GM23338 (cell line): ENCODE measurements at regions not wholly inside any gene's neighbourhood (a gene's known extent, or its start where the extent isn't known, plus 50 kb on each side); places are given as distances from the start of the nearest gene placed in this dataset.

ENCODE experiments used
- CREB1 ChIP-seq: fragments of 250-450 bp; sonication (Bioruptor Pico); IDR thresholded peaks from 2 replicates; pipeline ENCODE4 v1.5.0; 2020; ENCODE audit warnings: low read depth, mild to moderate bottlenecking, moderate library complexity
- EZH2 ChIP-seq: fragments of 200-600 bp; sonication (generic); IDR thresholded peaks from one replicate; pipeline ENCODE4 v1.8.0; 2017; ENCODE audit warnings: antibody characterized with exemption, mild to moderate bottlenecking, low read depth; ENCODE audit not compliant: unreplicated experiment
- EZH2phosphoT487 ChIP-seq: fragments of 200-600 bp; sonication (generic); IDR thresholded peaks from one replicate; pipeline ENCODE4 v1.8.1; 2018; ENCODE audit warnings: antibody characterized with exemption; ENCODE audit not compliant: unreplicated experiment
- JUNB ChIP-seq: IDR thresholded peaks from one replicate; pipeline ENCODE4 v1.6.1; 2016; ENCODE audit warnings: antibody characterized with exemption; ENCODE audit not compliant: unreplicated experiment
- REST ChIP-seq: IDR thresholded peaks from one replicate; pipeline ENCODE4 v1.6.1; 2018; ENCODE audit warnings: antibody characterized with exemption; ENCODE audit not compliant: unreplicated experiment
- TF ChIP-seq, protein P1 (sequence below), 2 experiments: fragments of 200-600 bp in 1 of 2; sonication (generic) in 1 of 2; conservative IDR thresholded peaks; 2 replicates each; pipeline versions ENCODE4 v1.5.1 to v1.6.1; 2016 to 2017; ENCODE audit warnings: antibody characterized with exemption in 2 of 2, low read depth in 2 of 2, mild to moderate bottlenecking in 2 of 2, moderate library complexity in 1 of 2

DNA sequence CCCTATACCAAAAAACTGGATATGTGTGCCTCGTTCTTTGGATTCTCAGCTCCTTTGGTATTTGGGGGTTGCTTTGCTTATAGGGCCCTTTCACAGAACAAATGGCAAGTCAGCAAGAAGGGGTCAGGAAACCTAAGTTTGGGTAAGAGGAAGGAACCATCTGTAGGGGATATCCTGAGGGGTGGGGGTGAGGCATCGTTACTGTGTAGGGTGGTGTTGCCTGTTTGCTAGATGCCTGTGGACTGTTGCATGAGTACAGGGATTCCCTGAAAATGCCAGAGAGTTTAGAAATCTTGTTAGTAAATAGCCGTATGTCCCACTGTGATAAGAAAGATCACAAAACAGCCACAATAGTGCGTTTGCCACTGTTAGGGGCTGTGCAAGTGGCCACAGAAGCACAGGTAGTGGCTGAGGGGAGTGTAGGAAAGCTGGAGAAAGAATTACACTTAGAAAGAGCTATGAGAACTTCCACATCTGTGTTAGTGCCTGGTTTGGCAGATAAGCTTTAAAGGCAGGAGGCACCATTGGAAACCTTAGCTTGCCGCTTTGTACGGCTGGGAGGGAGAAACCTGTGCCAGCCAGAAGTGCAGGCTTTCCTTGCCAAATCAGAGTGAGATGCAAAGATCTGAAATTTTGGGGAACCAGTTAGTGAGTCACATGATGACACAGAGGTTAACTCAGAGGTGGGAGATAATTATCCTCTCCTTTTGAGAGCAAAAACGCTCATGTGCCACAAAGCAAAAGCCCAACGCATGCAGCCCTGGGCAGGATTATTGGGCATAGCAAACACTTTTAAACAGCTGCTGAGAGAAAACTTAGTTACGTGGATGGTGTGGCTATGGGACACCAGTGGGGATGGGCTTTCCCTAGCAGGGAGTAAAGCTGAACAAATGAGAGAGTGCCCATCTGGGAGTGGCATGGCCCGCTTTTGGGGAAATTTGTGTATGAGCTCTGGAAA, 343.7 kb downstream of the ARAP2 start:
- TF ChIP-seq, protein P1, sequence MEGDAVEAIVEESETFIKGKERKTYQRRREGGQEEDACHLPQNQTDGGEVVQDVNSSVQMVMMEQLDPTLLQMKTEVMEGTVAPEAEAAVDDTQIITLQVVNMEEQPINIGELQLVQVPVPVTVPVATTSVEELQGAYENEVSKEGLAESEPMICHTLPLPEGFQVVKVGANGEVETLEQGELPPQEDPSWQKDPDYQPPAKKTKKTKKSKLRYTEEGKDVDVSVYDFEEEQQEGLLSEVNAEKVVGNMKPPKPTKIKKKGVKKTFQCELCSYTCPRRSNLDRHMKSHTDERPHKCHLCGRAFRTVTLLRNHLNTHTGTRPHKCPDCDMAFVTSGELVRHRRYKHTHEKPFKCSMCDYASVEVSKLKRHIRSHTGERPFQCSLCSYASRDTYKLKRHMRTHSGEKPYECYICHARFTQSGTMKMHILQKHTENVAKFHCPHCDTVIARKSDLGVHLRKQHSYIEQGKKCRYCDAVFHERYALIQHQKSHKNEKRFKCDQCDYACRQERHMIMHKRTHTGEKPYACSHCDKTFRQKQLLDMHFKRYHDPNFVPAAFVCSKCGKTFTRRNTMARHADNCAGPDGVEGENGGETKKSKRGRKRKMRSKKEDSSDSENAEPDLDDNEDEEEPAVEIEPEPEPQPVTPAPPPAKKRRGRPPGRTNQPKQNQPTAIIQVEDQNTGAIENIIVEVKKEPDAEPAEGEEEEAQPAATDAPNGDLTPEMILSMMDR (conservative IDR thresholded peaks at IDR 0.05; ENCODE audit: low read depth in 2 of 2): no peak
- TF ChIP-seq REST (no peak), JUNB (no peak), CREB1 (CRISPR knock-in tag) (no peak), EZH2 (no peak), EZH2phosphoT487 (no peak)
